Stimulated activated naive CD4-positive, alpha-beta T cell treated with Interleukin-2 at 50 U/mL for 16 hours (primary cell): ENCODE measurements at regions not wholly inside any gene's neighbourhood (a gene's known extent, or its start where the extent isn't known, plus 50 kb on each side); places are given as distances from the start of the nearest gene placed in this dataset.
"Not testable (repeated sequence)": the region's sequence is repeated elsewhere in the genome, so short reads cannot be mapped to it uniquely, and the experiment has no call there.

ENCODE experiments used
- DNase-seq: peaks from one replicate; lab custom pipeline; 2025; lab: John Stamatoyannopoulos, UW

DNA sequence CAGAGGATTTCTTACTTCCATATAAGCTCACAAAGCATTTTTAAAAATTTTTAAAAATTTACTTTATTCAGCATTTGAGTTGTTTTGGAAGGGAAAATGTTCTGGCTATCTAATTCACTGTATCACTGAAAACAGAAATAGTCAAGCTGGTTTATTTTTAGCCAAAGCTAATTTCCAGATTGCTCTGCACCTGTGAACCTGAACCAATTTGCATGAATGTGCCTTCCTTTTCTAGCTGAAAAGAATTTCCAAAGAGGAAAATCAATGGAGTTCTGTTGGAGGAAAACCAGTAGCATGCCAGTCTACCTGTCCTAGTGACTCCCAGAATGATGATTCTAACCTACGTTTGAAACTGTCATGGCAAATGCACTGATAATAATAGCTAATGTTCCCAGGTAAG lies 134.2 kb upstream of the LIPC start:
- DNase-seq, result no peak

DNA sequence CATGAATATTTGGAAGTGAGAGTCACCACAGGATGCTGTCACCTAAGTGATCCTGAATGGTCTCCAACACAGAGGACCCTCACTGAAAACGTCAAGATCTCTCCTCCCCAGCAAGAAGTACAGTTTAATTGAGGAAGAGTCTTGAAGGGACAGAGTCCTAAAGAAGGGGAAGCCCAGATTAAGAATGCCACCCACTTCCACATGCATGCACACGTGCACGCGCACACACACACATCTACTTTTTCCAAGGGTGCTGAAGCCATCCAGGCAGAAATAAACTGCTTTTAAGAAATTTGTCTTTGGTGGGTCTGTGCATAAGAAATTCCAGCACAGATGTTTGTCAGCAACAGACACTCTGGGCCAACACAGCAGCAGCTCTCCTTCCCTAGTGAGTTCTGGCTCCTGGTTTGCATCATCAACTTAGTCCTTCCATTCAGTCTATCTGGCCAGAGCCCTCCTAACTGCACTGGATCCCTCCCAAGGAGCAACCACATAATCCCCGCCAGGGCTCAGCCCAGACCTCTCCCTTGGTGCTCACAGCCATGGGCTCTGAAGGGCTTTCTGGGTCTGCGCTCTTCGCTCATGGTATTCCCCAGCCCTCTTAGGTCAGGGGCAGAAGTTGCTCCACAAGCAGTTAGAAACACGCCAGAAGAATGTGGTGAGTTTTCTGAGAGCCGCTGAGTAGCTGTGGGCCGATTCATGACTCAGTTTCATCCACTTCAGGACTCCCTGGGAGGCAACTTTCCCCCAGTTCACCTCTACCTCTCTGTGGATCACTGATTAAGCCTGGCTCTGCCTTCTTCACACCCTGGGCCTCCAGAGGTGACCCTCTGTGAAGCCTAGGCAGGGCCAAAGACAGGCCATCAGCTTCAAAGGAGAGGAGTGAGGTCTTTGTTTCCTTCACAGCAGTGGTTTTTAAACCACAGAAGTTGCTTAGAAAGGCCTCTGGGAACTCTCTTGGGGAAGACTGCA lies 132.6 kb upstream of the LIPC start:
- DNase-seq, result no peak

DNA sequence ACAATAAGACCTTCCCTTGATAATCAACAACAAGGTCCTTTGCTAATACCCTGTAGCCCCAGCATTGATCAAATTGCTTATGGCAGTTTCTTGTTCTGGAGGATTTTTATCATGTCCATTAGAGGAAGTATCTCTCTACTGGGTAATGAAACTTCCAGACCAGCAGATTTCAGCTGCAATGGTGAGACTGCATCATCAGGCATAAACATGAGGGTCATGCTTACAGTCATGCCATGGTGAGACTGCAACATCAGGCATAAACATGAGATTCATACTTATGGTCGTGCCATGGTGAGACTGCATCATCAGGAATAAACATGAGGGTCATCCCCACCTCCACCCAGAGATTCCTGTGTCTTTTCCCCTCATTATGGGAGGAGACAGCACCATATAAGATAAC lies 129.0 kb upstream of the LIPC start:
- no peak for DNase-seq

DNA sequence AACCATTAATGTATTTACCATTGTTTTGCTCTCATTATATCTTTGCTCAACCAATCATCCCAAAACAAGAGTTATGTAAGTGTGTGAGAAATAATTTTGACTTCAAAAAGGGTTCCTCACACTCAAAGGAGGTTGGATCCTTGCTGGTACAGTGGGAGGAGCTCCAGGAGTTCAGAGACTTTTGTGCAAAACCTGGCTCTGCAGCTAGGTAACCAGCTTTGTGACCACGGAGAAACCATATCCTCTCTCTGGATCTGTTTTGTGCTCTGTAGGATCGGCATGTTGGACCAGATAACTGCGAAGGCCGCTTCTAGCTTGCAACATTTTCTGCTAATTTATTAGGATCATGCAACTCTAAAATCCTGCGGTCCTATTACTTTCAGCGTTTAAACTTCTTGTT lies 128.6 kb upstream of the LIPC start:
- no peak for DNase-seq

DNA sequence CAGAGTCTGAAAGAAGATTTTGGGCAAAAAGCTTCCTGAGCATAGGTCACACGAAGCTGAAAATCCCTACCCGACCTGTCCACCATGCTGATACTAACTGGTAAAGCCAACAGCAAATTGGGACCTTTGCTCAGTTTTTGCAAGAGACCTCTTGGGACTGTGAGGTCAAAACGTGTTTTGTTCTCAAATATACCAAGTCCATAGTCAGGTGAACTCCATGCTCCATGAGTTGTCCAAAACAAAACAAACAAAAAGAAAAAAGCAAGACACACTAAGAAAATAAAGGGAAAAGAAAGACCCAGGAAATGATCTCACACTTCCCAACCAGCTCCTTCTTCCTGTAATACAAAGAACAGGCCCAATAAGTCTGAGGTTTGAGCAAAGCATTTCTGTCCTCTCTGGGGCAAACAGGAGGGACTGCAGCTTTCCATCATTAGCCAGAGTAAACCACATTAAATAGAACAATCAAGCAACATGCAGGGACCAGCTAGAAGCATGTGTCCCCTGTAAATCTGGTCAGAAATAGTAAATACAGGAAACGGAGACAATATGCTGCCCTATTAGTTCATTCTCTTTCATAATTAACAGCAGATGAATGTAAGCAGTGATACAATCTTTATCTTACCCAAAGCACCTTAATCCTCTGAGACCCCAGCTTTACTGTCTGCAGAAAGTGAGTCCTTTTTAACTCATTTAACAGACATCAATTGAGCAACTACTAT lies 125.0 kb upstream of the LIPC start:
- DNase-seq, result no peak

DNA sequence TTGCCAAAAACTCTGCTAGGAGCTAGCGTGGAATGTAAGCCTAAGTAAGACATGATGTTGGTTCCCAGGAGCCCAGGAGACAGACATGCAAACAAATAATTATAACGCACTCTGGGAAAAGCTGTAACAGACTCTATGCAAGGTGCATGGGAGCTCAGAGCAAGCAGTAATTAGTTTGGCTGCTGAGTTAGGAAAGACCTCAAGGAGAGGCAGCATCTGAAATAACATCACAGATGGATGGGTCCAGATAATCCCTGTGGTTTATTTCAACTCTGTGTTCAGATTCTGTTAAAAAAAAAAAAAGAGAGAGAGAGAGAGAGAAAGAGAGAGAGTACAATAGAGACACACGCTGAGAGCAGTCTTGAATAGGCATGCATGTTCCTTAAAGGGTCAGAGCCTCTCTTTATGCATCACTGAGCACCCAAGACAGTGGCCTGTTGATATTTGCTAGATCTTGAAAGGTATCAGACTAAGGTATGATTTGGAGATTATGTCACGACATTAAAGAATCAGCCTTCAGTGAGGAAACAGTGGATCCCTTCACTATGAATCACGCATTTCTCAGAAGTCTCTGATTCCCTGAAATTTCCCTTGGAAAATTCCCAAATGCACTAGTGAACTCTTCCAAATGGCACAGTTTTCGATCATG lies 124.4 kb upstream of the LIPC start:
- no peak for DNase-seq

DNA sequence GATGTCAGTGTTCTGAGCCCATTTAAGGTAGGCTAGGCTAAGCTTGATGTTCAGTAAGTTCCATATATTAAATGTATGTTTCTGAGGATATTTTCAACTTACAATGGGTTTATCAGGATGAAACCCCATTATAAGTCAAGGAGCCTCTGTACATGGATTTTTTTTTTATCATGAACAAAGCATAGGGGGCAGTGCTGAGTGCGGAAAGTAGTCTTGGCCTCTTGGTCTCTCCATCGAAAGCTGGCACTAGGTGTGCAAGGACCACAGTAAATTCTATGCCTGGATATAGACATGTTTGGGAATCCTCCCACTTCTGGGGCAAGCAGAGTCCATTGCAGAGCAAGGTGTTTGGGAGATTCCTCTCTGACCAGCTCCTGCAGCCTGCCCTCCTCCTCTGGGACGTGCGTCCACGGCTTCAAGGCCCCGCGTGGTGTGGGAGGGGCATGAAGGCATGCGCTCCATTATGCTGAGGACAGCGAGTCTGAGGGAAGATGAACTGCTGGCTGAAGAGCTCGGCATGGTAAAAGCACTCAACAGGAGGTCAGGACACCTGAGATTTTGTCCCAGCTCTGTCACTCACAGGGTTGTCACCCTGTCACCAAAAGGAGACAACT lies 122.9 kb upstream of the LIPC start:
- DNase-seq, result no peak

DNA sequence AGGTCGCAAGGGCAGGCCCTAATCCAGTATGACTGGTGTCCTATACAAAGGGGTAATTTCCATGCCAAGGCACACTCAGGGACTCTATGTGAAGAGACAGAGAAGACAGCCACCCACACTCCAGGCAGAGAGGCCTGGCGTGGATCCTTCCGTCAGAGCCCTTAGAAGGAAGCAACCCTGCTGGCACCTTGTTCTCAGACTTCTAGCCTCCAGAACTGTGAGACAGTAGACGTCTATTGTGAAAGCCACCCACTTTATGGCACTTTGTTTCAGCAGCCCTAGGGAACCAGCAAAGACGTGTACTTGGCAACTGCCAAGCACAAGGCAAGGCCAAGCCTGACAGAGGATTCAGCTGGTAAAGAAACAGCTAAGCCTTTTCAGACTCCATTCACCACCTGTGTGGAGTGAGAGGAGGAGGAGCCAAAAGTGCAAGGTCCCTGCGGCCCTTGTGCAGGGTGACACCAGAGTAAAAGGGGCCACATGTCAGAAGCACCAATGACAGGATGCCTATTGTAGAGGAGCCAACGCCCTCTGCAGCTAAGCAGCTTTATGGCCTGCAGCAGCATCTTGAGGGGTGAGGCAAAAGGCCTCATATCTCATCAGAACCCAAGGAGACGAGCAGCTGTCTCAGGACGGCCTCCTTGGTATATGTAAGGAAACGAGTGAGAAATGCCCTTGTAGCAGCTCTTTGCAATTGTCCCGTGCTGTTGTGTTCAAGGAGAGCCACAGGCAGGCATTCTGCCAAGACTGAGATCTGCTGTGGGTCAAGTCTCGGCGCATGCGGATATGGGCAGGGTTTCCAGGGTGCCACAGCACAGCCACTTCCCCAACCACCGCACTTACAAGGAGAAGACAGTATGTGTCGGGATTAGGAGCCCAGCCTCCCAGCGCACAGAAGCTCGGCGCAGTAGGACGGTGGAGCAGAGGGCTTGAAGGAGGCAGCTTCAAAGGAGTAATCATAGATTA lies 121.5 kb upstream of the LIPC start:
- no peak for DNase-seq

DNA sequence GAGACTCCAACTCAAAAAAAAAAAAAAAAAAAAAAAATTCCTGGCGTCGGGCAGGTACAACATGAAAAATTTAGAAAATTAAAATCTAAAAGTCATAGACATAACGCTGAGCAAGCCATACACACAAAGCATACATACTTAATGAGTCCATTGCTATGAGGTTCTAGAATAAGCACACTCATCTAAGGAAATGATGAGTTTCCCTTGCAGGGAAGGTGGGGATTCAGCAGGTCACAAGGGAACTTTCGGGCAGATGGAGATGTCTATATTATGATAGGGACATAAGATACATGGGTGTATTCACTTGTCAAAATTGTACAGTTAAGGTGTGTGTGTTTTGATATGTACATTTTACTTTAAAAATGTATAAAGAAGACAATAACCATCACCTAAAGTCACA lies 120.2 kb upstream of the LIPC start:
- no peak for DNase-seq

DNA sequence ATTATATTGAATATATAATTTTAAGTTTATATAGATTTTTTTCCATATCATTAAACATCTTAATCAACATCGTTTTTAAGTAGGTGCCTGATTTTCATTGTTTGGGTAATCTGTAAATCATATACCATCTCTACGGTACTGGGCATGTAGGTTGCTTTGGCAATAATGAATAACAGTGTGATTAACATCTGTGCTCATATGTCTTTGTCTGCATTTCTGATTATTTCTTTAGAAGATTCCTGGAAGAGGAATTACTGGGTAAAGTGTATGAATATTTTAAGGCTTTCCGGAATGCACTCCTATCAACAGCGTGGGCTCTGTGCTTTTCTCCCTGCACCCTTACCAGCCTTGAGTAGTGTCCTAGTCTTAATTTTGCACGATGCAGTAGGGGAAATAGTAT lies 119.8 kb upstream of the LIPC start:
- no peak for DNase-seq

DNA sequence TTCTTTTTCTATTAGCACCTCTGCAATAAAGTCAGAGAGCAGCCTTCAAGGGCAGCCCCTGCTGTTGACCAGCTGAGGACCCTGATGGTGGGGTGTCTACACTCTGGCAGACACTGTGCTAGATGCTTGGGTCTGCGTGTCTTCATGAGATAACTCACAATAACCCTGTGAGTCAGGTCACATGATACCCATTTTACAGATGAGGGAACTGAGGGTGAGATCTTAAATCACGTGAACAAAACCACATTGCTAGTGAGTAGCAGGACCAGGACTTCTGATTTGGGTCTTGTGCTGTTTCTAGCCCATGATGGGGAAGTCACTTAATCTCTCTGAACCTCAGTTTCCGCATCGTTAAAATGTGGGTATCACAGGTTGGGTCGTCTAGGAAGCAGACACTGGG lies 118.5 kb upstream of the LIPC start:
- no peak for DNase-seq

DNA sequence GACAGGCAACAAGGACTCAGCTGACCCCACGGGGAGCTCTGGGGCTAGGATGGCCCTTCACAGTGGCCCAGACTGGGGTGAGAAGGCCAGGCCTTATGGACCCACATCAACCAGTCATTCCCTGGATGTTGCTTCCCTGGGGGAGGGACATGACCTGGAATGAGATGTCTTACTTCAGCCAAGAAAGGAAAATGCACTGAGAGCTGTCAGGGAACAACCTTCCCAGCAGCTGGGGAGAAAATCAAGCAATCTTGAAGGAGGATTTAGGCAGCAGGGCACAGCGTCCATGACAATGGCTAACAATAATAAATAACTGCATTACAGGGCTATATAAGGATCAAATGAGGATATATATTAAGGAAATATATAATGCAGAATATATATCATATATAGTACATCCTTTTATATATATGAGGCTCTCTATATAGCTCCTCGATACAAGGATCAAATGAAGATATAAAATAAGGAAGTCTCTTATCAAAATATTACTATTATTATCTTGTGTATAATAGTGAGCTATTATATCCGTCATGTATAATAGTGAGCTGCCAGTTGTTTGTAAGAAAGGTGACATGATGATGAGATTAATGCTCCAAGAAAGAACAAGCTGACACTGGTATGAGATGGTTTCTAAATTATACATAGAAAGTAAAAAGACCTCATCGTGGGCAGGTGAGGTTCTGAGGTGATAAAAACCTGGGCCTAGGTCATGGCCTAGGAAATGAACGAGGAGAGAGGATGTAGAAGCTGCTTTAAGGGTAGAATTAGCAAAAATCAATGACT lies 117.8 kb upstream of the LIPC start:
- no peak for DNase-seq

DNA sequence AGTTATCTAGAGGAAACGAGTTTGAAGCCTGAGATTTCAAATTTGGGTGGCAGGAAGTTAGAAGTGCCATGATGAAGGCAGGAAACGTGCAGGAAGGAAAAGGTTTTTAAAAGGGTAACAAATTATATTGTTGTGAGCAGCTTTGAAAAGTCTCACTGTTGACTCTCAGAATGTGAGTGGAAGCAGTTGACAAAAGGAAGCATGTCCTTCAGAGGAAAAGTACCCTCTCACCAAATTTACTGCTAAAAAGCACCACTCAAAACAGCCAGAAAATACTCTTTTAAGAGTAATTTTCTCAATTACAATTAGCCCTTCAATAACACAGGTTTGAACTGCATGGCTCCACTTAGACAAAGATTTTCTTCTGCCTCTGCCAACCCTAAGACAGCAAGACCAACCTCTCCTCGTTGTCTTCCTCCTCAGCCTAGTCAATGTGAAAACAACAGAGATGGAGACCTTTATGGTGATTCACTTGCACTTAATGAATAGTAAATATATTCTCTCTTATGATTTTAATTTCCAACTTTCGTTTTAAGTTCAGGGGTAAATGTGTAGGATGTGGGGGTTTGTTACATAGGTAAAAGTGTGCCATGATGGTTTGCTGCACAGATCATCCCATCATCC lies 117.1 kb upstream of the LIPC start:
- DNase-seq, result no peak

DNA sequence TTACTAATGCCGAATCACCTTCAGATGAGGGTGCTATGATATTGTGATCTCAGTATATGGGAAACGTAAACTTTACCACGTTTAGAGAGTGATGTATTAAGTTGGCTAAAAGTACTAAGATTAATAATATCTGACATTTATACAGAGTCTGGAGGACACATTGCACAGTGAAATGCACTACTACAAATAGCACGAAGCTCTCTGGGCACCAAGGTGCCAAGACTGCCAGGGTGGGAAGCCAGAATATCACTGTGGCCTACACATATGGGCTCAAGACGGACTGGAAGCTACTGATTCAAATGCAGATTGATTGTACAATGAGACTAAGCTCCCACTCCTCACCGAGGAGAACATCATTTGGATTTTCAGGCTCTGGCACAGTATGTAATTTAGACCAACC lies 113.3 kb upstream of the LIPC start:
- no peak for DNase-seq

DNA sequence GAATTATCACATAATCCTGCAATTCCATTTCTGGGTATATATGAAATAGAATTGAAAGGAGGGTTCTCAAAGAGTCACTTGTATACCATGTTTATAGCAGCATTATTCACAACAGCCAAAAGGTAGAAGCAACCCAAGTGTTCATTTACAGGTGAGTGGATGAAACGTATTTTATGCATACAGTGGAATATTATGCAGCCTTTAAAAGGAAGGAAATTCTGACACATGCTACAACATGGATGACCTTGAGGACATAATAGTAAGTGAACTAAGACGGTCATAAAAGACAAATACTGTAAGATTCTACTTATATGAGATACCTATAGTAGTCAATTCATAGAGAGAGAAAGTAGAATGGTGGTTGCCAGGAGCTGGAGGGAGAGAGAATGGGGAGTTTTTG lies 110.8 kb upstream of the LIPC start:
- no peak for DNase-seq

DNA sequence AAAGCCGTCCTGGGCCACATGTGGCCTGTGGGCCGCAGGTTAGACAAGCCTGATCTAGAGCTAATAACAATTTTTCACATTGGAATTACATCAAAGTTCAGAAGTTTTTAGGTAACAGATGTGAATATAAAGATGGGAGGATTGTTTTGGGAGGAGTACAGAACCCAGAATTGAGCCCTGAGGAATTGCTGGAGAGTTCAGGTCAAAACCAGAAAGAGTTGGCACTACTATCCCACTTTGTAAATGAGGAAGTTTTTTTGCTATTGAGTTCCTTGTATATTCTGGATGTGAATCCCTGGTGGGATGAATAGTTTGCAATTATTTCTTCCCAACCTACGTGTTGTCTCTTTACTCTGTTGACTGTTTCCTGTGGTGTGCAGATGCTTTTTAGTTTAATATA lies 109.5 kb upstream of the LIPC start:
- no peak for DNase-seq

DNA sequence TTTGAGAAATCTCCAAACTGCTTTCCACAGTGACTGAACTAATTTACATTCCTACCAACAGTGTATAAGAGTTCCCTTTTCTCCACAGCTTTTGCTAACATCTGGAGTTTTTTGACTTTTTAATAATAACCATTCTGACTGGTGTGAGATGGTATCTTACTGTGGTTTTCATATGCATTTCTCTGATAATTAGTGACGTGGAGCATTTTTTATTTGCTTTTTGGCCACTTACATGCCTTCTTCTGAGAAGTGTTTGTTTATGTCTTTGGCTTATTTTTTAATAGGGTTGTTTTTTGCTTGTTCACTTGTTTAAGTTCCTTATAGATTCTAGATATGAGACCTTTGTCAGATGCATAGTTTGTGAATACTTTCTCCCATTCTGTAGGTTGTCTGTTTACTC lies 108.5 kb upstream of the LIPC start:
- DNase-seq, result not testable (repeated sequence)

DNA sequence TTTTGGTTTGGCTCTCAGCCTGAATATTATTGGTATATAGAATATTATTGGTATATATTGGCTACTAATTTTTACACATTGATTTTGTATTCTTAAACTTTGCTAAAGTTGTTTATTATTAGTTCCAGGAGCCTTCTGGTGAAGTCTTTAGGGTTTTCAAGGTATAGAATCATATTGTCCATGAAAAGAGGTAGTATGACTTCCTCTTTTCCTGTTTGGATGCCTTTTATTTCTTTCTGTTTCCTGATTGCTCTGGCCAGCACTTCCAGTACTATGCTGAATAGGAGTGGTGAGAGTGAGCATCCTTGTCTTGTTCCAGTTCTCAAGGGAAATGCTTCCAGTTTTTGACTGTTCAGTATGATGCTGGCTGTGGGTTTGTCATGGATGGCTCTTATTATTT lies 107.3 kb upstream of the LIPC start:
- no peak for DNase-seq

DNA sequence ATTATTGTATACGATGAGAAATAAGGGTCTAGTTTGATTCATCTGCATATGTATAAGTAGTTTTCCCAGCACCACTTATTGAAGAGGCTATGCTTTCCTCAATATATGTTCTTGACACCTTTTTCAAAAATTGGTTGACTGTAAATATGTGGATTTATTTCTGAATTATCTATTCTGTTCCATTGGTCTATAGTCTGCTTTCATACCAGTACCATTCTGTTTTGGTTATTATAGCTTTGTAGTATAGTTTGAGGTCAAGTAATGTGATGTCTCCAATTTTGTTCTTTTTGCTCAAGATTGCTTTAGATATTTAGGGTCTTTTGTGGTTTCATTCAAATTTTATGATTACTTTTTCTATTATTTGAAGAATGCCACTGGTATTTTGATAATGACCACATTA lies 103.8 kb upstream of the LIPC start:
- no peak for DNase-seq

DNA sequence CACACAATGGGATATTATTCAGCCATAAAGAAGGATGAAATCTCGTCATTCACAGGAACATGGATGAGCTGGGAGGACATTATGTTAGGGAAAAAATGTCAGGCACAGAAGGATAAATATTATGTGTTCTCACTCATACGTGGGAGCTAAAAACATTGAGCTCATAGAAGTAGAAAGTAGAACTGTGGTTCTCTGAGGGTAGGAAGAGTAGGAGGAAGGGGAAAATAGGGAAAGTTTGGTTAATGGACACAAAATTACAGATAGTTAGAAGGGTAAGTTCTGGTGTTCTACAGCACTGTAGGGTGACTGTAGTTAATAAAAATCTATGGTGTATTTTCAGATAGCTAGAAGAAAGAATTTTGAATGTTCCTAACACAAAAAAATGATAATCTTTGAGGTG lies 102.6 kb upstream of the LIPC start:
- DNase-seq, result no peak
